WTC11 (cell line): ENCODE measurements at regions not wholly inside any gene's neighbourhood (a gene's known extent, or its start where the extent isn't known, plus 50 kb on each side); places are given as distances from the start of the nearest gene placed in this dataset.

ENCODE experiments used
- ATAC-seq: fragments of 200-7000 bp; cut with Tn5 transposase; 2 replicates; pipeline ENCODE4 v1.10.0; 2021; ENCODE audit warnings: mild to moderate bottlenecking, moderate library complexity
- CTCF ChIA-PET: fragments of 300-600 bp; sonication (Branson Sonifier 250); formaldehyde crosslinking; loops from one replicate; lab custom pipeline; 2021; ENCODE audit warnings: antibody characterized with exemption; lab: Charles Lee
- POLR2A ChIA-PET: fragments of 350-600 bp; sonication (Branson Sonifier 250); formaldehyde crosslinking; loops from one replicate; lab custom pipeline; 2021; ENCODE audit warnings: antibody characterized with exemption; lab: Charles Lee
- DNase-seq: peaks from one replicate; pipeline ENCODE4 v3.0.0; 2021; ENCODE audit warnings: low spot score
- H3K27ac Mint-ChIP-seq: 2 replicates; pipeline ENCODE4 v1.8.0; 2021; ENCODE audit warnings: mixed read lengths
- H3K27me3 Mint-ChIP-seq: 2 replicates; pipeline ENCODE4 v1.8.0; 2021; ENCODE audit warnings: low read depth, mild to moderate bottlenecking, moderate library complexity, mixed read lengths
- H3K36me3 Mint-ChIP-seq: 2 replicates; pipeline ENCODE4 v1.8.0; 2021; ENCODE audit warnings: mixed read lengths
- H3K4me1 Mint-ChIP-seq: 2 replicates; pipeline ENCODE4 v1.8.0; 2022; ENCODE audit warnings: mixed read lengths
- H3K4me3 Mint-ChIP-seq: 2 replicates; pipeline ENCODE4 v1.8.0; 2021; ENCODE audit warnings: mild to moderate bottlenecking, moderate library complexity, mixed read lengths
- H3K9me3 Mint-ChIP-seq: 2 replicates; pipeline ENCODE4 v1.8.0; 2021; ENCODE audit warnings: mixed read lengths
- CREB1 ChIP-seq: sonication (generic); formaldehyde crosslinking; IDR thresholded peaks from 2 replicates; pipeline ENCODE4 v1.8.0; 2023; ENCODE audit warnings: mild to moderate bottlenecking, missing genetic modification reagents
- ELF4 ChIP-seq: sonication (generic); formaldehyde crosslinking; IDR thresholded peaks from 2 replicates; pipeline ENCODE4 v1.8.1; 2022; ENCODE audit warnings: low read depth, mild to moderate bottlenecking, moderate library complexity, missing genetic modification reagents
- ETV6 ChIP-seq: sonication (generic); formaldehyde crosslinking; IDR thresholded peaks from 2 replicates; pipeline ENCODE4 v1.8.1; 2022; ENCODE audit warnings: mild to moderate bottlenecking, missing genetic modification reagents
- FOXJ3 ChIP-seq: sonication (generic); formaldehyde crosslinking; IDR thresholded peaks from 2 replicates; pipeline ENCODE4 v1.9.0; 2021; ENCODE audit warnings: missing genetic modification reagents, mild to moderate bottlenecking, borderline replicate concordance
- FOXP1 ChIP-seq: sonication (generic); formaldehyde crosslinking; IDR thresholded peaks from 2 replicates; pipeline ENCODE4 v1.8.0; 2022; ENCODE audit warnings: missing genetic modification reagents, mild to moderate bottlenecking, moderate library complexity, borderline replicate concordance
- MYBL2 ChIP-seq: sonication (generic); formaldehyde crosslinking; IDR thresholded peaks from 2 replicates; pipeline ENCODE4 v1.8.1; 2023; ENCODE audit warnings: mild to moderate bottlenecking, moderate library complexity, missing genetic modification reagents
- SMAD4 ChIP-seq: sonication (generic); formaldehyde crosslinking; IDR thresholded peaks from 2 replicates; pipeline ENCODE4 v1.8.0; 2022; ENCODE audit warnings: mild to moderate bottlenecking, missing genetic modification reagents
- SOX15 ChIP-seq: fragments of 250-450 bp; sonication (Bioruptor Pico); IDR thresholded peaks from 2 replicates; pipeline ENCODE4 v1.9.0; 2021; ENCODE audit warnings: mild to moderate bottlenecking
- SP1 ChIP-seq: sonication (generic); formaldehyde crosslinking; conservative IDR thresholded peaks from 2 replicates; pipeline ENCODE4 v1.8.1; 2022; ENCODE audit warnings: missing genetic modification reagents
- ZNF138 ChIP-seq: sonication (generic); formaldehyde crosslinking; conservative IDR thresholded peaks from 2 replicates; pipeline ENCODE4 v1.8.1; 2022; ENCODE audit warnings: mild to moderate bottlenecking, moderate library complexity, missing genetic modification reagents
- ZNF263 ChIP-seq: sonication (generic); formaldehyde crosslinking; IDR thresholded peaks from 2 replicates; pipeline ENCODE4 v1.8.1; 2022; ENCODE audit warnings: low read depth, mild to moderate bottlenecking, moderate library complexity, missing genetic modification reagents
- ZNF671 ChIP-seq: fragments of 250-450 bp; sonication (Bioruptor Pico); IDR thresholded peaks from 2 replicates; pipeline ENCODE4 v1.8.0; 2021; ENCODE audit warnings: mild to moderate bottlenecking
- TF ChIP-seq, protein P1 (sequence below): fragments of 250-450 bp; sonication (Bioruptor Pico); IDR thresholded peaks from 2 replicates; pipeline ENCODE4 v1.9.0; 2021; ENCODE audit warnings: mild to moderate bottlenecking
- TF ChIP-seq, protein P2 (sequence below): sonication (generic); formaldehyde crosslinking; IDR thresholded peaks from 2 replicates; pipeline ENCODE4 v1.8.0; 2022; ENCODE audit warnings: mild to moderate bottlenecking, missing genetic modification reagents
- TF ChIP-seq, protein P3 (sequence below): sonication (generic); formaldehyde crosslinking; IDR thresholded peaks from 2 replicates; pipeline ENCODE4 v1.8.0; 2023; ENCODE audit warnings: mild to moderate bottlenecking, missing genetic modification reagents
- TF ChIP-seq, protein P4 (sequence below): sonication (generic); formaldehyde crosslinking; IDR thresholded peaks from 2 replicates; pipeline ENCODE4 v1.8.0; 2023; ENCODE audit warnings: missing genetic modification reagents
- TF ChIP-seq, protein P5 (sequence below): fragments of 250-450 bp; sonication (Bioruptor Pico); IDR thresholded peaks from 2 replicates; pipeline ENCODE4 v1.9.0; 2021; ENCODE audit warnings: moderate library complexity, mild to moderate bottlenecking, inconsistent platforms, borderline replicate concordance
- TF ChIP-seq, protein P6 (sequence below): sonication (generic); formaldehyde crosslinking; IDR thresholded peaks from 2 replicates; pipeline ENCODE4 v1.8.1; 2022; ENCODE audit warnings: low read depth, missing genetic modification reagents, borderline replicate concordance
- TF ChIP-seq, protein P7 (sequence below): fragments of 200-600 bp; IDR thresholded peaks from 2 replicates; pipeline ENCODE4 v1.8.0; 2022; ENCODE audit warnings: antibody characterized with exemption
- TF ChIP-seq, protein P8 (sequence below): sonication (generic); formaldehyde crosslinking; IDR thresholded peaks from 2 replicates; pipeline ENCODE4 v1.8.0; 2022; ENCODE audit warnings: mild to moderate bottlenecking, missing genetic modification reagents
- TF ChIP-seq, protein P9 (sequence below): sonication (generic); formaldehyde crosslinking; IDR thresholded peaks from 2 replicates; pipeline ENCODE4 v1.8.1; 2022; ENCODE audit warnings: mild to moderate bottlenecking, moderate library complexity, missing genetic modification reagents

DNA sequence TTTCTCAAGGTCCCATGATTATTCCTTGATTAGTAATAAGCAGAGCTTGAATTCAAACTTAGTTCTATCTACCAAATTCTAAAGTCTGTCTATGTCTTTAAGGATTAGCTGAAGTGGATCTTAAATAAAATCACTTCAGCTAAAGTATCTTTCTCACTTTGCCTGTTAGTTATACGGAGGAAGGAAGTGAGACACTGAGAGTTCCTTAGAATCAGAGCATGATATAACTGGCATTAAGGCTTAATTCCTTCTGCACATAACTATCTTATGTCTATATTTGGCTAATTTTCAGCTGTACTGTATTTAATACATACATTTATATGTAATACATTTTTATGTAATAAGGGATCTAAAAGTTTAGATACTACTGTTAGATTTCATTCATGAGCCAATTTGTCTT lies 491.1 kb upstream of the GHITM start (continued):
- TF ChIP-seq FOXJ3 (CRISPR knock-in tag): no peak
- TF ChIP-seq SP1 (CRISPR knock-in tag): no peak
- TF ChIP-seq, protein P1, sequence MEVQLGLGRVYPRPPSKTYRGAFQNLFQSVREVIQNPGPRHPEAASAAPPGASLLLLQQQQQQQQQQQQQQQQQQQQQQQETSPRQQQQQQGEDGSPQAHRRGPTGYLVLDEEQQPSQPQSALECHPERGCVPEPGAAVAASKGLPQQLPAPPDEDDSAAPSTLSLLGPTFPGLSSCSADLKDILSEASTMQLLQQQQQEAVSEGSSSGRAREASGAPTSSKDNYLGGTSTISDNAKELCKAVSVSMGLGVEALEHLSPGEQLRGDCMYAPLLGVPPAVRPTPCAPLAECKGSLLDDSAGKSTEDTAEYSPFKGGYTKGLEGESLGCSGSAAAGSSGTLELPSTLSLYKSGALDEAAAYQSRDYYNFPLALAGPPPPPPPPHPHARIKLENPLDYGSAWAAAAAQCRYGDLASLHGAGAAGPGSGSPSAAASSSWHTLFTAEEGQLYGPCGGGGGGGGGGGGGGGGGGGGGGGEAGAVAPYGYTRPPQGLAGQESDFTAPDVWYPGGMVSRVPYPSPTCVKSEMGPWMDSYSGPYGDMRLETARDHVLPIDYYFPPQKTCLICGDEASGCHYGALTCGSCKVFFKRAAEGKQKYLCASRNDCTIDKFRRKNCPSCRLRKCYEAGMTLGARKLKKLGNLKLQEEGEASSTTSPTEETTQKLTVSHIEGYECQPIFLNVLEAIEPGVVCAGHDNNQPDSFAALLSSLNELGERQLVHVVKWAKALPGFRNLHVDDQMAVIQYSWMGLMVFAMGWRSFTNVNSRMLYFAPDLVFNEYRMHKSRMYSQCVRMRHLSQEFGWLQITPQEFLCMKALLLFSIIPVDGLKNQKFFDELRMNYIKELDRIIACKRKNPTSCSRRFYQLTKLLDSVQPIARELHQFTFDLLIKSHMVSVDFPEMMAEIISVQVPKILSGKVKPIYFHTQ (CRISPR knock-in tag): no peak
- no peak for TF ChIP-seq ETV6 (CRISPR knock-in tag)
- TF ChIP-seq ZNF263 (CRISPR knock-in tag): no peak
- TF ChIP-seq ELF4: no peak
- TF ChIP-seq, protein P2, sequence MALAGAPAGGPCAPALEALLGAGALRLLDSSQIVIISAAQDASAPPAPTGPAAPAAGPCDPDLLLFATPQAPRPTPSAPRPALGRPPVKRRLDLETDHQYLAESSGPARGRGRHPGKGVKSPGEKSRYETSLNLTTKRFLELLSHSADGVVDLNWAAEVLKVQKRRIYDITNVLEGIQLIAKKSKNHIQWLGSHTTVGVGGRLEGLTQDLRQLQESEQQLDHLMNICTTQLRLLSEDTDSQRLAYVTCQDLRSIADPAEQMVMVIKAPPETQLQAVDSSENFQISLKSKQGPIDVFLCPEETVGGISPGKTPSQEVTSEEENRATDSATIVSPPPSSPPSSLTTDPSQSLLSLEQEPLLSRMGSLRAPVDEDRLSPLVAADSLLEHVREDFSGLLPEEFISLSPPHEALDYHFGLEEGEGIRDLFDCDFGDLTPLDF (CRISPR knock-in tag): no peak

DNA sequence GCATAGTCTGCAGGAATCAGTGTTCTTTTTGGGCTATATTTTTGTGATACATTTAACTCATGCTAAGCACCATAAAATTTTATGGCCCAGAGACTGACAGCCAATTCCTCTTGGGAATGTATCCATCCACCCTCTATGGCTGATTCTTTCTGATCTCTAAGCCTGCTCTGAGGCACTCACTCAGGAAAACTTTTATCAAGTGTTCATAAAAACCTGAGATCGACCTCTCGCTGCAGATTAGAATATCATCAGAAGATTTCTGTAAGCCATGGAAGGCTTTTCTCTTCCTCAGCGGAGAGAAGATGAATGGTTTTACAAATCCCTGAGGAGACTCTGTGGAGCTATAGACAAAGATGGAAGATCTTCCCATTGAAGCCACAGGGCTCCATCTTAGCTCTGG lies 489.8 kb upstream of the GHITM start:
- ChIA-PET POLR2A (interaction anchor here (0.5 kb wide), 1 partner anchor 32 kb away, joined by 5 read pairs; no protein-coding TSS in a partner anchor), CTCF (no interaction called here)
- H3K4me1 Mint-ChIP-seq: 0 out of 2 replicates have a peak, but pooled peaks cover 4% of the 10 kb centered on the region
- no peak overlapping the region for H3K4me3 Mint-ChIP-seq
- ATAC-seq (no peak), DNase-seq (no peak)
- no peaks in the 10 kb centered on the region for H3K9me3 Mint-ChIP-seq
- H3K27me3 Mint-ChIP-seq: no peaks in the 10 kb centered on the region
- no peak overlapping the region for H3K27ac Mint-ChIP-seq
- no peaks in the 10 kb centered on the region for H3K36me3 Mint-ChIP-seq
- TF ChIP-seq MYBL2 (CRISPR knock-in tag) (no peak), CREB1 (CRISPR knock-in tag) (no peak), ZNF671 (CRISPR knock-in tag) (no peak), FOXP1 (no peak), SMAD4 (CRISPR knock-in tag) (no peak), ZNF138 (CRISPR knock-in tag) (no peak), SOX15 (CRISPR knock-in tag) (no peak)
- TF ChIP-seq, protein P3, sequence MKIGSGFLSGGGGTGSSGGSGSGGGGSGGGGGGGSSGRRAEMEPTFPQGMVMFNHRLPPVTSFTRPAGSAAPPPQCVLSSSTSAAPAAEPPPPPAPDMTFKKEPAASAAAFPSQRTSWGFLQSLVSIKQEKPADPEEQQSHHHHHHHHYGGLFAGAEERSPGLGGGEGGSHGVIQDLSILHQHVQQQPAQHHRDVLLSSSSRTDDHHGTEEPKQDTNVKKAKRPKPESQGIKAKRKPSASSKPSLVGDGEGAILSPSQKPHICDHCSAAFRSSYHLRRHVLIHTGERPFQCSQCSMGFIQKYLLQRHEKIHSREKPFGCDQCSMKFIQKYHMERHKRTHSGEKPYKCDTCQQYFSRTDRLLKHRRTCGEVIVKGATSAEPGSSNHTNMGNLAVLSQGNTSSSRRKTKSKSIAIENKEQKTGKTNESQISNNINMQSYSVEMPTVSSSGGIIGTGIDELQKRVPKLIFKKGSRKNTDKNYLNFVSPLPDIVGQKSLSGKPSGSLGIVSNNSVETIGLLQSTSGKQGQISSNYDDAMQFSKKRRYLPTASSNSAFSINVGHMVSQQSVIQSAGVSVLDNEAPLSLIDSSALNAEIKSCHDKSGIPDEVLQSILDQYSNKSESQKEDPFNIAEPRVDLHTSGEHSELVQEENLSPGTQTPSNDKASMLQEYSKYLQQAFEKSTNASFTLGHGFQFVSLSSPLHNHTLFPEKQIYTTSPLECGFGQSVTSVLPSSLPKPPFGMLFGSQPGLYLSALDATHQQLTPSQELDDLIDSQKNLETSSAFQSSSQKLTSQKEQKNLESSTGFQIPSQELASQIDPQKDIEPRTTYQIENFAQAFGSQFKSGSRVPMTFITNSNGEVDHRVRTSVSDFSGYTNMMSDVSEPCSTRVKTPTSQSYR: no peak
- TF ChIP-seq, protein P4, sequence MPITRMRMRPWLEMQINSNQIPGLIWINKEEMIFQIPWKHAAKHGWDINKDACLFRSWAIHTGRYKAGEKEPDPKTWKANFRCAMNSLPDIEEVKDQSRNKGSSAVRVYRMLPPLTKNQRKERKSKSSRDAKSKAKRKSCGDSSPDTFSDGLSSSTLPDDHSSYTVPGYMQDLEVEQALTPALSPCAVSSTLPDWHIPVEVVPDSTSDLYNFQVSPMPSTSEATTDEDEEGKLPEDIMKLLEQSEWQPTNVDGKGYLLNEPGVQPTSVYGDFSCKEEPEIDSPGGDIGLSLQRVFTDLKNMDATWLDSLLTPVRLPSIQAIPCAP: no peak
- TF ChIP-seq, protein P5, sequence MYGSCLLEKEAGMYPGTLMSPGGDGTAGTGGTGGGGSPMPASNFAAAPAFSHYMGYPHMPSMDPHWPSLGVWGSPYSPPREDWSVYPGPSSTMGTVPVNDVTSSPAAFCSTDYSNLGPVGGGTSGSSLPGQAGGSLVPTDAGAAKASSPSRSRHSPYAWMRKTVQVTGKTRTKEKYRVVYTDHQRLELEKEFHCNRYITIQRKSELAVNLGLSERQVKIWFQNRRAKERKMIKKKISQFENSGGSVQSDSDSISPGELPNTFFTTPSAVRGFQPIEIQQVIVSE: no peak
- TF ChIP-seq, protein P6, sequence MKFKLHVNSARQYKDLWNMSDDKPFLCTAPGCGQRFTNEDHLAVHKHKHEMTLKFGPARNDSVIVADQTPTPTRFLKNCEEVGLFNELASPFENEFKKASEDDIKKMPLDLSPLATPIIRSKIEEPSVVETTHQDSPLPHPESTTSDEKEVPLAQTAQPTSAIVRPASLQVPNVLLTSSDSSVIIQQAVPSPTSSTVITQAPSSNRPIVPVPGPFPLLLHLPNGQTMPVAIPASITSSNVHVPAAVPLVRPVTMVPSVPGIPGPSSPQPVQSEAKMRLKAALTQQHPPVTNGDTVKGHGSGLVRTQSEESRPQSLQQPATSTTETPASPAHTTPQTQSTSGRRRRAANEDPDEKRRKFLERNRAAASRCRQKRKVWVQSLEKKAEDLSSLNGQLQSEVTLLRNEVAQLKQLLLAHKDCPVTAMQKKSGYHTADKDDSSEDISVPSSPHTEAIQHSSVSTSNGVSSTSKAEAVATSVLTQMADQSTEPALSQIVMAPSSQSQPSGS (CRISPR knock-in tag): no peak
- TF ChIP-seq, protein P7, sequence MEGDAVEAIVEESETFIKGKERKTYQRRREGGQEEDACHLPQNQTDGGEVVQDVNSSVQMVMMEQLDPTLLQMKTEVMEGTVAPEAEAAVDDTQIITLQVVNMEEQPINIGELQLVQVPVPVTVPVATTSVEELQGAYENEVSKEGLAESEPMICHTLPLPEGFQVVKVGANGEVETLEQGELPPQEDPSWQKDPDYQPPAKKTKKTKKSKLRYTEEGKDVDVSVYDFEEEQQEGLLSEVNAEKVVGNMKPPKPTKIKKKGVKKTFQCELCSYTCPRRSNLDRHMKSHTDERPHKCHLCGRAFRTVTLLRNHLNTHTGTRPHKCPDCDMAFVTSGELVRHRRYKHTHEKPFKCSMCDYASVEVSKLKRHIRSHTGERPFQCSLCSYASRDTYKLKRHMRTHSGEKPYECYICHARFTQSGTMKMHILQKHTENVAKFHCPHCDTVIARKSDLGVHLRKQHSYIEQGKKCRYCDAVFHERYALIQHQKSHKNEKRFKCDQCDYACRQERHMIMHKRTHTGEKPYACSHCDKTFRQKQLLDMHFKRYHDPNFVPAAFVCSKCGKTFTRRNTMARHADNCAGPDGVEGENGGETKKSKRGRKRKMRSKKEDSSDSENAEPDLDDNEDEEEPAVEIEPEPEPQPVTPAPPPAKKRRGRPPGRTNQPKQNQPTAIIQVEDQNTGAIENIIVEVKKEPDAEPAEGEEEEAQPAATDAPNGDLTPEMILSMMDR: no peak
- TF ChIP-seq, protein P8, sequence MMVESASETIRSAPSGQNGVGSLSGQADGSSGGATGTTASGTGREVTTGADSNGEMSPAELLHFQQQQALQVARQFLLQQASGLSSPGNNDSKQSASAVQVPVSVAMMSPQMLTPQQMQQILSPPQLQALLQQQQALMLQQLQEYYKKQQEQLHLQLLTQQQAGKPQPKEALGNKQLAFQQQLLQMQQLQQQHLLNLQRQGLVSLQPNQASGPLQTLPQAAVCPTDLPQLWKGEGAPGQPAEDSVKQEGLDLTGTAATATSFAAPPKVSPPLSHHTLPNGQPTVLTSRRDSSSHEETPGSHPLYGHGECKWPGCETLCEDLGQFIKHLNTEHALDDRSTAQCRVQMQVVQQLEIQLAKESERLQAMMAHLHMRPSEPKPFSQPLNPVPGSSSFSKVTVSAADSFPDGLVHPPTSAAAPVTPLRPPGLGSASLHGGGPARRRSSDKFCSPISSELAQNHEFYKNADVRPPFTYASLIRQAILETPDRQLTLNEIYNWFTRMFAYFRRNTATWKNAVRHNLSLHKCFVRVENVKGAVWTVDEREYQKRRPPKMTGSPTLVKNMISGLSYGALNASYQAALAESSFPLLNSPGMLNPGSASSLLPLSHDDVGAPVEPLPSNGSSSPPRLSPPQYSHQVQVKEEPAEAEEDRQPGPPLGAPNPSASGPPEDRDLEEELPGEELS (CRISPR knock-in tag): no peak
- TF ChIP-seq, protein P9, sequence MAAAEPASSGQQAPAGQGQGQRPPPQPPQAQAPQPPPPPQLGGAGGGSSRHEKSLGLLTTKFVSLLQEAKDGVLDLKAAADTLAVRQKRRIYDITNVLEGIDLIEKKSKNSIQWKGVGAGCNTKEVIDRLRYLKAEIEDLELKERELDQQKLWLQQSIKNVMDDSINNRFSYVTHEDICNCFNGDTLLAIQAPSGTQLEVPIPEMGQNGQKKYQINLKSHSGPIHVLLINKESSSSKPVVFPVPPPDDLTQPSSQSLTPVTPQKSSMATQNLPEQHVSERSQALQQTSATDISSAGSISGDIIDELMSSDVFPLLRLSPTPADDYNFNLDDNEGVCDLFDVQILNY (CRISPR knock-in tag): no peak
